ENCODE measurements at regions not wholly inside any gene's neighbourhood (a gene's known extent, or its start where the extent isn't known, plus 50 kb on each side); places are given as distances from the start of the nearest gene placed in this dataset.

DNA sequence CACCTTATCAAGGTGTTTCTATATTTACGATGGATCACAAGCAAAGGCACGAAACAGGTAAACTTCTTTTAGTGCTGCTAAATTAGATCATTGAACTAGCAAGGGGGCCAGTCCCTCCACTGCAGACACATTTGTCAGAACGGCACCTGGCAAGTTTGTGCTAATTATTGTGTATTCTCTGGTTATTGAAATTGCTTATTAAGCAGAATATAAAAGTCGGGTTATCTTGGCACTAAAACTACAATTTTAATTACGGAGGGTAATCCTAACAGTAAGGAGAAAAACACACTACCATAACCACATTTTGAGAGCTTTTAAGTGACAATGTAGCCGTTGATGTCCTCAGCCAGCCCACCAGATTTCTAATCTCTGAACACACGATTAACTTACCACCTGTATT, 118.9 kb upstream of the BTN3A2 start:
- TF ChIP-seq EZH2 (IDR thresholded peaks at IDR 0.05; ENCODE audit: borderline replicate concordance, low read length) (no peak), CTCF (conservative IDR thresholded peaks at IDR 0.05 in 1 of 2, IDR thresholded peaks at IDR 0.05 in 1 of 2; ENCODE audit: extremely low read depth in 1 of 2, insufficient read depth in 1 of 2, low read depth in 1 of 2, low read length in 2 of 2) (no peak)
